Glomerular endothelial cell (primary cell): ENCODE measurements at regions not wholly inside any gene's neighbourhood (a gene's known extent, or its start where the extent isn't known, plus 50 kb on each side); places are given as distances from the start of the nearest gene placed in this dataset.

Source experiments
- DNase-seq: peaks from one replicate; pipeline ENCODE4 v3.0.0-alpha.2; 2011; ENCODE audit warnings: low read depth, low spot score; ENCODE audit errors: extremely low read depth

GRCh38 chr3:176469694-176470205 lies 727.5 kb downstream of the TBL1XR1 start:
- no peak for DNase-seq

GRCh38 chr3:176463610-176464009 lies 733.7 kb downstream of the TBL1XR1 start:
- no peak for DNase-seq

GRCh38 chr3:176447369-176447768 lies 749.9 kb downstream of the TBL1XR1 start:
- DNase-seq: no peak

- DNase-seq: no peak
Measured at GRCh38 chr3:176442326-176442725, 755.0 kb downstream of the TBL1XR1 start.

GRCh38 chr3:176439729-176440128 lies 757.6 kb downstream of the TBL1XR1 start:
- DNase-seq: no peak

GRCh38 chr3:176431991-176432390 lies 765.3 kb downstream of the TBL1XR1 start:
- no peak for DNase-seq

GRCh38 chr3:176431038-176431418 lies 766.3 kb downstream of the TBL1XR1 start:
- DNase-seq: no peak

GRCh38 chr3:176430244-176431037 lies 766.8 kb downstream of the TBL1XR1 start:
- peak; percentile 2 for DNase-seq

GRCh38 chr3:176428552-176428951 lies 768.7 kb downstream of the TBL1XR1 start:
- no peak for DNase-seq

- no peak for DNase-seq
Measured at GRCh38 chr3:176426371-176426770, 770.9 kb downstream of the TBL1XR1 start.

- no peak for DNase-seq
Measured at GRCh38 chr3:176416870-176417269, 780.4 kb downstream of the TBL1XR1 start.

- DNase-seq: no peak
Measured at GRCh38 chr3:176415661-176416295, 781.5 kb downstream of the TBL1XR1 start.

- DNase-seq: no peak
Measured at GRCh38 chr3:176412771-176413170, 784.5 kb downstream of the TBL1XR1 start.

- no peak for DNase-seq
Measured at GRCh38 chr3:176403531-176403930, 793.8 kb downstream of the TBL1XR1 start.

- no peak for DNase-seq
Measured at GRCh38 chr3:176401211-176401610, 796.1 kb downstream of the TBL1XR1 start.

GRCh38 chr3:176399193-176399592 lies 798.1 kb downstream of the TBL1XR1 start:
- DNase-seq: no peak

- DNase-seq: no peak
Measured at GRCh38 chr3:176395240-176395639, 802.0 kb downstream of the TBL1XR1 start.

GRCh38 chr3:176378789-176379188 lies 818.5 kb downstream of the TBL1XR1 start:
- DNase-seq: no peak

- no peak for DNase-seq
Measured at GRCh38 chr3:176376531-176376930, 820.8 kb downstream of the TBL1XR1 start.

GRCh38 chr3:176375519-176375918 lies 821.8 kb downstream of the TBL1XR1 start:
- DNase-seq: no peak

GRCh38 chr3:176362191-176362731 lies 835.0 kb downstream of the TBL1XR1 start:
- no peak for DNase-seq

GRCh38 chr3:176359211-176359610 lies 838.1 kb downstream of the TBL1XR1 start:
- no peak for DNase-seq
